HG02981 (cell line): ENCODE measurements at regions not wholly inside any gene's neighbourhood (a gene's known extent, or its start where the extent isn't known, plus 50 kb on each side); places are given as distances from the start of the nearest gene placed in this dataset.

Experiments used
- ATAC-seq: cut with Tn5 transposase; IDR thresholded peaks from one replicate; pipeline ENCODE4 v1.9.1; 2021; ENCODE audit warnings: mild to moderate bottlenecking, moderate library complexity; ENCODE audit not compliant: unreplicated experiment

DNA sequence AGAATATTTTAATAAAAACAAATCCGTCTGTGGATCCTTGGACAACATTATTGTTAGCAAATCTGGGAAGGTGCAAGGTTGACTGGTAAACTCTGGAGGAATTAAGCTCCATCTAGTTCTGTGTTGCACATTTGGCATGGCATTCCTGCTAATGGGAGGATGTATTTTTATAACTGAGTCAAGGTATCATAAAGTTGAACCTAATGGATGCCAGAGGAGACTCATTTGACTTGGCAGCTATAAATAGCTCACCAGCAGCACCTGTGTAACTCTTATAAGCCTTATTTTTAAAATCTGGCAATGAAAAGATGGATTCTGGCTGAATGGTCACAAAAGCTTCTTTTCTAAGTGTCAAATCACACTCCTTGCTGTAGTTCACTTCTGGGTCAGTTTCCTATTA lies 118.5 kb upstream of the ADAMTS5 start:
- no peak for ATAC-seq

DNA sequence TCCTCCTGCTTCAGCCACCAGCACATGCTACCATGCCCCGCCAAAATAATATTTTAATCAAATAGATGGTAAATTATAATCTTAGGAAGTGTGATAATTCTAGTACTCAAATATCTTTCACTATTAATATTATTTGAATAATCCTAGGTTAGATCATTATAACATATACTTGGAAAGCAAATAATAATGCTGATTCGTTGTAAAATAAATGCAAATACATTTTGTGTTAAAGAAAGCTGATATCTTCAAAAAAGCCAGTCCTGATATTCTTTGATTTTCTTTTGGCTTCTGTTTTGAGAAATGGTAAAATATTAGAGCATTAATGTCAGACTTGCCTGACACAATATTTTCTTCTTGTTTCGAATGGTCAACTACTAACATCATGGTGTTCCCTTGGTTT lies 116.3 kb upstream of the ADAMTS5 start:
- ATAC-seq = no peak

DNA sequence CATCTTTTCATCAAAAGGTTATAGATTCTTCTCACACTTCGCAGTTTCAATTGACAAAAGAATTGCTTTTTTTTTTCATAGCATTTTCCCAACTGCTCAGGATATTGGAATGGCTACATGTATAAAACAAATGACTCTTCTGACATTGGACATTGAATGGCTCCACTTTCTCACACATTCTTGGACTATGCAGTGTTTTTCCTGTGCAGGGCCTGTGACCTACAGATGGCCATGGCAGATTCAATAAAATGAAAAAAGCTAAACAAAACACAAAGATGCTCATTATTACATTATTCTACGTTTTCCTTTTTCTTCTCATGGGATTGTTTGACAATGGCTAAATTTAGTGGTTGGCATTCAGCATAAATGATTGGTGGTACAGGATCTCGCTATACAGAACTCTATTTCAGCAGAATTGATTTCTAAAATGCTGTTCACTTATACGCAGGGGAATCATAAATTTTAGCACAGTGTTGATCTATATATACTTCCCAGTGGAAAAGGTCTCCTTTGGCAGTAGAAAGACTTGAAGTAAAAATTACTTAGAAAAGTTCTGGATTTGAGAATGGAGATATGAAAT lies 115.6 kb upstream of the ADAMTS5 start:
- no peak for ATAC-seq

DNA sequence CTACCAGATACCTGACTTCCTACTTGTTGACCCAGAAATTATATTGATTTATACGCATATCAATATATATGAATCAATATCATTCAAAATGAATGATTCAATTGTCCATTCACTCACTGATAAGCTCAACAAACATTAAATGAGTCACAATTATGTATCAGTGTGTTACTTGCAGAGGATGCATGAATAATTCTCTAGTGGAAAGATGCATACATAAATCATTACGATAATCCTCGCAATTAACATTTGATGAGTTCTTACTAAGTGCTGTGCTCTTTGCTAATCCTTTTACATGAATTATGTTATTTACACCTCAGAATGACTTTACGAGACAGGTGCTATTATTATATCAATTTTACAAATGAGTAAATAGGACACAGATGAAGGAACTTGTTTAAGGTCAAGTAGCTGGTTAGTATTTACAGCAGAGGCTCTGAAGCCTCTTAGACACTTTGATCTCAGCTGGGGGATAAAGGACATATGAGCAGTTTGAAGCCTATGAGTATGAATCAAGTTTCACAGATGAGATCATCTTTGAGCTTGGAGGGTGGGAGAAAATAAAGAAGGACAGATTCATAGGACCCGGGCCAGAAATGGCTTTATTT lies 112.8 kb upstream of the ADAMTS5 start:
- no peak for ATAC-seq

DNA sequence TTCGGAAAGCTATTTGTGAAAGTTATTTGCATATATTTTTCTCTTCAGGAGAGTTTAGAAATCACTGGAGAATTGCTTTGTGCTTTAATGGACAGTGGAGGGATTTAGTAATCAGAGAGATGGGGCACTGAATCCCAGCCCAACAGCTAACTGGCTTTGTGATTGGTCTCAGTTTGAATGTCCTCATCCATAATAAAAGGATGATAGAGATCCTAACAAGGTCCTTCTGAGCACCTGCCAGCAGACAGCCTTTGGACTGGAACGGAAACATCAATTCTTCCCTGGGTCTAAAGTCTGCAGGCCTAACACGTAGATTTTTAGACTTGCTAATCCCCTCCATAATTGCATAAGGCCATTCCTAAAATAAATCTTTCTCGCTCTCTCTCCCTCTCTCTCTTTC lies 112.0 kb upstream of the ADAMTS5 start:
- no peak for ATAC-seq

DNA sequence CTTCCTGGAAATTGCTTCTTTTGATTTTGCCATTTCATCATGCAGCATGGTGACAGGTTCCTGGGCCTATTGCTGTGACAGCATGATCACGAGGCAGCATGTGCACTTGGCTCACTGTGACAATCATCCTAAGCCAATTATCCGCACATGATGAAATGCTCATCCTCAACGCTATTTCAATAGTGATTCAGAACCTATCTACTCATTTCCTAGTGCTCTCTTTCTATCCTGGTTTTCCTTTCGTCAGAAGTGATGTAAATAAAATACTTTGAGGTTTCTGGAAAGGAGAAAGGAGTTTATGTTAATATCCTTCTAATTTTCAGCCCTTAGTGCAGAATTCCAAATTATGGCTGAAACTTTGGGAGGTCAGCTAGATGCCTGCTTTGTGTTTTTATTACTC lies 110.6 kb upstream of the ADAMTS5 start:
- no peak for ATAC-seq

DNA sequence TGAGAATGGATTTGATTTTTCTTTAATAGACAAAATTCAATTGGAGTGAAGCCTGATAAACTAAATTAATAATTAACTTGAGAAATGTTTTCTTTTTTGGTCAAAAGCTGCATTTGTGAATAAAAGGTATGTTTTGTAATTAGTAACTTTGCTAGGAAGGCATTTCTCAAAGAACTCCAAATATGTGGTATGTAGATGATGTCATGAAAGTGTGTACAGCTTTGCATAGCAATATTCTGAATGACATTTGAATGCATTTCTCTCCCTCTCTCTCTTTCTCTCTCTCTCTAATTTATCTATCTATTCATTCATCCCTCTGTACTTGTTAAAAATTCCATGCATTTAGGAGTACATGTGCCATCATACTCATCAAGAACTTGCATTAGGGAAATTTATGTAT lies 109.1 kb upstream of the ADAMTS5 start:
- ATAC-seq = no peak

DNA sequence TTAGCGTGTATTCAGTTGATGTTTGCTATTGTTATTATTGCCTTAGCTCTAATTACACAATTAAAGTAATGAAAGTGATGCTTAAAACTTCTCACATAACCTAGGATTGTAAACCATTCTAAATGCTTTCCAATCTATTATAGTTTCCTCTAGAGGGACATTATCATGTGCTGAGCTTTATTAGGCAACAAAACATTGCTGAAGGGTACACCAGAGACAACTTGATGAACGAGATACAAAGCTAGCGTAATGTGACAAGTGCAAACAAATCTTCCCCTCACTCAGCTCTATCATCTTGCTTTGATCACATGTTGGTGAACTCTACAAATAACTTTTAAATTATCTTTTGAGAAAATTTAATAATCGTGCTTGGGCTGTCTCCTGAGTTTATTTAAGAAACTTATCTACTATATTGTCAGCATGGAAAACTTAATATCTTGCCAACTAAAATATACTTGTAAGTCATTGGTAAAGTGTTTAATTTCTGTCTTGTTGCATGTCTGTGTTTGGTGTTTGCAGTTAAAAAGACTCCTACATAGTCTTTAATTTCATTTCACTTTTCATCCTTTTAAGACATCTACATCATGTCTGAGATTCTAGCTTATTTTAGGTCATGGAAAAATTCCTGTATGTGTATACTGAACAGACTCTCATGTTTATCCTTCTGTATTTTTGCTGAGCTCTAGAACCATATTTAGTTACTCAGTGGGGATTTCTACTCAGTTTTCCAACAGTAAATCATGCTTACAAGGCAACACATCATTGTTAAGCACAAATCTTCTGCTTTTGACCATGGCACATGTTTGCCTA lies 104.2 kb upstream of the ADAMTS5 start:
- no peak for ATAC-seq

DNA sequence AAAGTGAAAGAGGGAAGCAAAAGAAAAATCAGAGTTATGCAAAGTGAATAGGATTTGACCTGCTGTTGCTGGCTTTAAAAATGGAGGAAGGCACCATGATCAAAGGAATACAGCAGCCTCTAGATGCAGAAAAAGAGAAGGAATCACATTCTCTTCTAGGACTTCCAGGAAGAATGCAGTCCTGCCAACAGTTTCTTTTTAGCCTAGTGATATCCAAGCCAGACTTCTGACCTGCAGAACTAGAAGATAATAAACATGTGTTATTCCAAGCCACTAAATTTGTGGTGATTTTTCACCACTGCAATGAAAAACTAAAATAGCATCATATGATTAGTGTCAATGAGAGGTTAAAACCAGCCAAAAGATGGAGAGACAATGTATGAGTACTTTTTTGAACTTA lies 101.9 kb upstream of the ADAMTS5 start:
- ATAC-seq = no peak

DNA sequence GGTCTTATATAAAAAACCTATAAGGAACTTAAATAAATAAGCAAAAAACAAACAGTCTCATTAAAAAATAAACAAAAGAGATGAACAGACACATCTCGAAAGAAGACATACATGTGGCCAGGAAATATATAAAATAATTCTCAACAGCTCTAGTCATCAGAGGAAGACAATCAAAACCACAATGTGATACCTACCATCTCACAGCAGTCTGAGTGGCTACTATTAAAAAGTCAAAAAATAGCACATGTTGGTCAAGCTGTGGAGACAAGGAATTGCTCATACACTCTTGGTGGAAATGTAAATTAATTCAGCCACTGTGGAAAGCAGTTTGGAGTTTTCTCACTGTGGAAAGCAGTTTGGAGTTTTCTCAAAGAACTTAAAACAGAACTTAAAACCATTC lies 100.3 kb upstream of the ADAMTS5 start:
- no peak for ATAC-seq

DNA sequence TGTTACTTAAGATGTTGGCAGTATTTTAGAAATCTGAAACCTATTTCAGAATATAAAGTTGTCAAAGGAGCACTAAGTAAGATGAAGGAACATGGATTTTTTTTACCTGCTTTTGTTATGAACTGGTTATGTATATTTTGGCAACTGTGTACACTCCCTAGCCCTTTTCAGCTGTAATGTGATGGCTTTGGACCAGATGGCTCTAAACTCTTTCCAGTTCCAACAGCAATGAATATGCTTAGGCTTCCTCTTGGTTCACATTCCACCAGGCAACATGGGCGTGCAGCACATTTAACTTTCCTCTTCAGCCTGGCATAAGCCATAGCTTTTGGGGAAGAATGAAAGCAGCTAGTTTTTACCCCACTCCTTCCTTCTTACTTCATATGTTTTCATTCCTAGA lies 95.6 kb upstream of the ADAMTS5 start:
- ATAC-seq = no peak

DNA sequence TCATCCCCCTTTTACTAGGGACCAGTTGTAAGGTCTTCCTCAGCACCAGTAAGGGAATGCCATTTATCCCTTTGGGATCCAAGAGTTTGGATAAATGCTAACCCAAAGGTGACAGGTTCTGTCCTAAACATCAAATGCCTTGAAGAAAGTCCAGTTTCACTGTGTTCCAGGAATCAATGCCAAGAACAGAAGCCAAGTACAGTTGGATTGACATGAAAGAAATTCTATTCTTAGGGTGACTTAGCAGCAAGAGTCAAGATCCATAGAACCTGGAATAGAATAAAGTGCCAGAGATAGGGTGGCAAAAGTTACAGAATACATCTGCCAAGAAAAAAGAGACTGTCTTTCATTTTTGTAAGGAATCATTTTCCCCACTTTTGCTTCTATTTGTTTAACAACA lies 94.9 kb upstream of the ADAMTS5 start:
- ATAC-seq = no peak

DNA sequence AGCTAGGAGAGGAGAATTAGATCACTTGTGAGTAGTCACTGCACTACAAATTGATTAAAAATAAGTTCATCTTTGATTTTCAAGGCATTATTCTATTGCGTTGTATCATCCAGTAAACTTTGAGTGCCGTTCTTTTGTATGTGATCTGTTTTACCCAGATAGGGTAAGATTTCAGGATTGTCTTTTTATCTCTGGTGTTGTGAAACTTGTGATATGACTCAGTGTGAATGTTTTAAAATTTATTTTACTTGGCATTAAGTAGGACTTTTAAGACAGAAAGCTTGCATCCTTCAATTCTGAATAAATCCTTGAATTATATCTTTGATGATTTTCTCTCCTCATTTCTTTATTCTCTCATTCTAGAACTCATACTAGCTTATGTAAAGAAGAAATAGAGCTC lies 93.3 kb upstream of the ADAMTS5 start:
- no peak for ATAC-seq

DNA sequence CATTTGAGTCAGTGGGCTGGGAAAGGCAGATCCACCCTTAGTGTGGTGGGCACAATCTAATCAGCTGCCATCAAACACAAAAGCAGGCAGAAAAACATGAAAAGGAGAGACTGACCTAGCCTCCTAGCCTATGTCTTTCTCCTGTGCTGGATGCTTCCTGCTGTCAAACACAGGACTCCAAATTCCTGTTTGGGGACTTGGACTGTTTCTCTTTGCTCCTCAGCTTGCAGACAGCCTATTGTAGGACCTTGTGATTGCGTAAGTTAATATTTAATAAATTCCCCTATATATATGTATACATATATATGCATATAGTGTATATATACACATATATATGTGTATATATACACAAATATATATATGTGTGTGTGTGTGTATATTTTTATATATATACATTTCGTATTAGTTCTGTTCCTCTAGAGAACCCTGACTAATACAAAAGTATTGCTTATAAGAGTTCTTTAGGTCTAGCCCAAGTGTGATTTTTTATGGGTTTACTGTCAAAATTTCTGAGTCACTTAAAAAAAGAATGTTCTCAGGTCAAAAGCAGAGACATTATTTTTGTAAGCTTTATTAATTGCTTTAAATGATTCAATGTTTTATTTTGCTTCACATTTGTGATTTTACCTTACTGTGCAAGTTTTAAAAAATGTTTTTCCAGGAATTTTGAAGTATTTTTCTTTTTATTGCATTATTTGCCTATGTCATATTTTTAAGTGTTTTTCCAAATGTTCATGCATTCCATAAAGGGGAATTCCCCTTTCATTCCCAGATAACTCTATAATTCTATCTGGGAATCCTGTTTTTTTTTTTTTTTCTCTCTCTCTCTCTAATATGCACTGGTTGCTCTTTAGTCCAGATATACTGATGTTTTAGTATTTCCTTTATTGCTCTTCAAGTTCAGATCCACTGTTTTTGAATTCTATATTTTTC lies 92.1 kb upstream of the ADAMTS5 start:
- no peak for ATAC-seq

DNA sequence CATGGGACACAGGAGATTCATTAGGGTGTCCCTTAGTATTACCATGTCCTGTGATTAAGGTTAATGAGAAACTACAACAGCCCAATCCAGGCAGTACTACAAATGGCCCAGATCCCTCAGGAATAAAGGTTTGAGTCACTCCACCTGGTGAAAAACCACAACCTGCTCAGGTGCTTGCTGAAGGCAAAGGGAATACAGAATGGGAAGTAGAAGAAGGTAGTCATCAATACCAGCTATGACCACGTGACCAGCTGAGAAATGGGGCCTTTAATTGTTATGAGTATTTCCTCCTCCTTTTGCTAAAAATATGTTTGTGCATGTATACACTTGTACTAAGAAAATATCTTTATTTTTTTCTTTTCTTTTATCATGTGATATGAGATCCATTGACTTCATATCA lies 91.1 kb upstream of the ADAMTS5 start:
- ATAC-seq = no peak

DNA sequence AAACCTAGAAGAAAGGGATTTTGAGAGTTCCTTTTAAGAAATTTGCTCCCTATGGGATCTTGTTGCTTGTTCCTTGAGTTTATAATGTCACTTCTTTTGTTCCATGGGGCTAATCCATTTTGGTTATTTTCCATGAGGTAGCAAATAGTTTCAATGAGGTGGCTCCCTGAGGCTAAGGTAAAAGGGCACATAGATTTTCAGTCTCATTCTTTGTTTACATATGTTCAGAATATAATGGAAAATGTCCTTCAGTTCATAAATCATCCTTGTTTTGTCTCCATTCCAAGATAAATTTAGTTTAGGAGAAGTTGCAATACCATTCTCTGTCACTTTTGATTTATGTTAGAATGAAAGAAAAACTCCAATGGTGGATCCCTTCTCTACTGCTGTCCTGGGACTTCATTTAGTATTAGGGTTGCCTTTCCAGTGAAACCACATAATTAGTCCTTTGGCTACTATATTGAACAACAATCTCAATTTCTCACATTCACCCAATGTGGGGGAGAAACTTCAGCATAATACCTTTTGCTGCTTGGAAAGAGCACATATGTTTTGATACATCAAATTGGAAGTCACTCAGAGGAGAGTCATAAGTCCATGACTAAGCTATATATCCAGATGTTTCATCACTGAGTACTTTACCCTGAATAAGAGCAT lies 80.9 kb upstream of the ADAMTS5 start:
- ATAC-seq = no peak

DNA sequence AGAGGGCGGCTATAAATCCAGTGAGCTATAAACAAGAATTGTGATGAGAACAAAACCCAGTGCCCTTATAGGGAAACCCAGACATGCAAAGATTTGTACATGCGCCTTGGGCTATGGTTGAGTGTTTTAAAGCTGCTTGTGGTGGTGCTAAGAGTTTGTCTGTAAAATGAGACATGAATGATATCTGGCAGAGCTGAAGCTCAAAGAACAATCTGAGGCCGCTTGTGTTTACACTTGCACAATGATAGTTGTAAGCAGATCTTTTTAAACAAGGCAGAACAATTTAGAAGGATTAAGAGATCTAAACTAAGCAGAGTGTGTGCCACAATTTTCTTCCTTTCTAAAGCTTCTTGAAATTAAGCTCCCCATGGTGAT lies 80.4 kb upstream of the ADAMTS5 start:
- no peak for ATAC-seq

DNA sequence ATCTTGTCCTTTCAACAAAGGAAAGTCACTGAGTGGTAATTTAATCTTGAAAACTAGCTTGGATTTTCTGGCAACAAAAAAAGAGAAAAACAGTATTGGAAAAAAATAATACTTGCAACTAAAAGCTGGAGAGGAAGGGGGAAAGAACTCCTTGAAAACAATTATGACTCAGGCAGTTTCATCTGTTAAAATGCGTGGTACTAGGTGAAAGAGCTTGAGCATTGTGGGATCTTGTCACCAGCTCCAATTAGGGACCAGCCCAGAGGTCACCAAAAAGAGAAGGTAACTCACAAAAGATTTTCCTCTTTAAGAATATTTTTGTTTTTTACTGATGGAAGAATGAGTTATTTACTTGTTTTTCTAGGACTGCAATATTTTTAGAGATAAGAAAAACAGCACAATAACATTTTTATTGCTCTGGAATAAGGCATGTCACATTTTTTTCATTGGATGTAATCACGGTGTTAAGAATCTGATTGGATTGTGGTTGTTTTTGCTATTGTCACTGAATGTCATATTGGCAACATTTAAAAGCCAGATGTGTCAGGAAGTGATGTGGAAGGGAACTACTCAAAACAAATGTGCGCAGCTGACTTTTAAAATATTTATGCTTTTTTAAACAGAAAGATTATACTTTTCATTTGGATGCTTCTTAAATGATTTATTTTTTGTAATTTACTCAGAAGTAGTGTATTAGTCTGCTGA lies 78.5 kb upstream of the ADAMTS5 start:
- ATAC-seq = no peak

DNA sequence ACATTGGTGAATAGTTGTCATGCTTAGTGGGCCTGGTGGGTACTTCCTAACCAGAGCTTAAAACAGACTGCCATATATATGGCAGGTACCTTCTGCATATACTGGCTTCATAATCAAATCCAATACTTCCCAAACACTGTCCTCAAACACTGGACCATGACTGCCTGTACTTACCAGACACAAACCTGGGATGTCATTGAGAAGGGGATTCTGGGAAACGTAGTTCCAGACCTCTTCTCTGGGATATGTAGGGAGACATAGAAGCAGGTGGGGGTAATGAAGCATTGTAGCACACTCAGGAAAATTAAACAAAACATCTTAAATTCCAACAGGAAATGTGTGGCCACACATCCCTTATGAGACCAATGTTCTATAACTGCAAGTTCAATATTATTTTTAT lies 76.5 kb upstream of the ADAMTS5 start:
- no peak for ATAC-seq

DNA sequence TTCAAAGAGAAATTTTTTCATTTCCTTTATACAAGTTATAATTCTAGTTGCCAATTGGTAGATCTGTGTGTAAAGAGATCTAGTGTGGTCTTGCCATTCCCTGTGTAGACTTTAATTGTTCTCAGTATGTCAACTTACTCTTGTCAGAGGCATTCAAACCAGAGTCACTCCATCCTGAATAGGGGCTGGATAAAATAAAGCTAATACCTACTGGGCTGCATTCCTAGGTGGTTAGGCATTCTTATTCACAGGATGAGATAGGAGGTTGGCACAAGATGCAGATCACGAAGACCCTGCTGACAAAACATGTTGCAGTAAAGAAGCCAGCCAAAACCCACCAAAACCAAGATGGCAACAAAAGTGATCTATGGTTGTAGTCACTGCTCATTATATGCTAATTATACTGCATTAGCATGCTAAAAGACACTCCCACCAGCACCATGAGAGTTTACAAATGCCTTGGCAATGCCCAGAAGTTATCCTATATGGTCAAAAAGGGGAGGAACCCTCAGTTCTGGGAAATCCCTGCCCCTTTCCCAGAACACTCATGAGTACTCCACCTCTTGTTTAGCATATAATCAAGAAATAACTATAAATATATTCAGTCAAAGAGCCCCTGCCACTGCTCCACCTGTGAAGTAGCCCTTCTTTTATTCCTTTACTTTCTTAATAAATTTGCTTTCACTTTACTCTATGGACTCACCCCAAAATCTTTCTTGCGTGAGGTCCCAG lies 74.0 kb upstream of the ADAMTS5 start:
- no peak for ATAC-seq
